ENCODE measurements at regions not wholly inside any gene's neighbourhood (a gene's known extent, or its start where the extent isn't known, plus 50 kb on each side); places are given as distances from the start of the nearest gene placed in this dataset.

DNA sequence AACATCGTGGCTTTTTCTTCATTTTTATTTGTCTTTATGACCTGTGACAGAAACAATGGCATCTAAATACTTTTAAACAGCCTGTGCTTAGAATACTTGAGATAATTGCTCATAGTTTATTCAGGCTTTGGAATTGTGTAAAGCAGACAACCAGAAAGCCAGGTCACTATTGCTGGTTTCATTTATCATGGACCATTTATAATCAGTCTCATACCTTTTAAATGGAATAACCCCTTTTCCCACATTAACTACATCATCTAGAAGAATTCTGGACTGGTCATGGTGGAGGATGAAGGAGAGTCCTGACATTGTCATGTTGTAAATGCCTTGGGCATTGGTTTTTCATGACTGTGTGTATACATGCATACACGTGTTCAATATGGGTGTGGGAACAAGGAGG is 661.5 kb downstream of the EPM2A start:
- CTCF ChIA-PET, result no interaction called here
- TF ChIP-seq CTCF (conservative IDR thresholded peaks at IDR 0.05; ENCODE audit: low read depth), result no peak
- POLR2A ChIA-PET (ENCODE audit: low non-redundant PET), result no interaction called here
- H3K27ac ChIP-seq, result no peak overlapping the region
- DNase-seq (ENCODE audit: low spot score), result no peak

DNA sequence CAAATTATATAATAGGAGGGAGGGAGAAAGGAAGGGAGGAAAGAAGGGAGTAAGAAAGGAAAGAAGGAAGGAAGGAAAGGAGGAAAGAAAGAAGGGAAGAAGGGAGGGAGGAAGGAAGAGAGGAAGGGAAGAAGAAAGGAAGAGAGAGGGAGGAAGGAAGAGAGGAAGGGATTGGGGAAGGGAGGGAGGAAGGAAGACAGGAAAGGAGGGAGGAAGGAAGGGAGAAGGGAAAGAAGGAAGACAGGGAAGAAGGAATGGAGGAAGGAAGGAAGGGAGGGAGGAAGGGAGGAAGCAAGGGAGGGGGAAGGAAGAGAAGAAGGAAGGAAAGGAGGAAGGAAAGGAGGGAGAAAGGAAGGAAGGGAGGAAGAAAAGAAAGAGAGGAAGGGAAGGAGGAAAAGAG is 660.5 kb downstream of the EPM2A start:
- CTCF ChIA-PET, result no interaction called here
- TF ChIP-seq CTCF (conservative IDR thresholded peaks at IDR 0.05; ENCODE audit: low read depth), result no peak
- POLR2A ChIA-PET (ENCODE audit: low non-redundant PET), result no interaction called here

GRCh38 chr6:145075425-145075824 is 659.9 kb downstream of the EPM2A start:
- POLR2A ChIA-PET (ENCODE audit: low non-redundant PET), result no interaction called here
- CTCF ChIA-PET, result no interaction called here
- H3K27ac ChIP-seq, result no peak overlapping the region
- DNase-seq (ENCODE audit: low spot score), result no peak
- no peak for TF ChIP-seq CTCF (conservative IDR thresholded peaks at IDR 0.05; ENCODE audit: low read depth)

More for the DNA sequence above, 660.5 kb downstream of the EPM2A start:
- no peak overlapping the region for H3K27ac ChIP-seq
- DNase-seq (ENCODE audit: low spot score), result no peak

- POLR2A ChIA-PET (ENCODE audit: low non-redundant PET), result no interaction called here
- CTCF ChIA-PET, result no interaction called here
Measured at GRCh38 chr6:145076115-145076841, 659.0 kb downstream of the EPM2A start.

DNA sequence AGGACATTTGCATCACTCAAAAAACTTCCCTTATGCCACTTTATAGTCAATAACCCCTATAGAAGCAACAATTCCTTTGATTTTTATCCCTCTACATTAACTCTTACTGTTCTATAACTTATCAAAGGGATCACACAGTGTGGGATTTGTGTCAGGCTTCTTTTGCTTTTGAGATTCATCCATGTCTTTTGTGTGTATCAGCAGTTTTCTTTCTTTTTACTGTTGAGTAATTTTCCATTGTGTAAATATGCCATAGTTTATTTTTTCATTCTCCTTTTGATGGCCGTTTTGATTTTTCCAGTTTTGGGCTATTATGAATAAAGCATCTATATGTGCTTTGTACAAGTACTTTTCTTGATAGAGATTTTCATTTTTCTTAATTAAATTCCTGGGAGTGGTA is 657.9 kb downstream of the EPM2A start:
- no peak for TF ChIP-seq CTCF (conservative IDR thresholded peaks at IDR 0.05; ENCODE audit: low read depth)
- DNase-seq (ENCODE audit: low spot score), result no peak
- ChIA-PET POLR2A (ENCODE audit: low non-redundant PET) (no interaction called here), CTCF (no interaction called here)
- H3K27ac ChIP-seq, result no peak overlapping the region

More at GRCh38 chr6:145076115-145076841, 659.0 kb downstream of the EPM2A start:
- no peak for DNase-seq (ENCODE audit: low spot score)
- no peak for TF ChIP-seq CTCF (conservative IDR thresholded peaks at IDR 0.05; ENCODE audit: low read depth)
- H3K27ac ChIP-seq, result no peak overlapping the region

GRCh38 chr6:145080651-145081050 is 654.7 kb downstream of the EPM2A start:
- no peak for DNase-seq (ENCODE audit: low spot score)
- ChIA-PET POLR2A (ENCODE audit: low non-redundant PET) (no interaction called here), CTCF (no interaction called here)
- TF ChIP-seq CTCF (conservative IDR thresholded peaks at IDR 0.05; ENCODE audit: low read depth), result no peak
- H3K27ac ChIP-seq, result no peak overlapping the region

Measured in RWPE1 (cell line).